Panc1 (cell line): ENCODE measurements at regions not wholly inside any gene's neighbourhood (a gene's known extent, or its start where the extent isn't known, plus 50 kb on each side); places are given as distances from the start of the nearest gene placed in this dataset.

Source experiments
- CTCF ChIP-seq: fragments of 450-650 bp; IDR thresholded peaks from 2 replicates; pipeline ENCODE4 v1.5.1; 2017; ENCODE audit warnings: mild to moderate bottlenecking
- POLR2AphosphoS5 ChIP-seq: IDR thresholded peaks from 2 replicates; pipeline ENCODE4 v1.6.1; 2012; ENCODE audit warnings: mild to moderate bottlenecking, low read depth, low read length, moderate library complexity
- TCF7L2 ChIP-seq: IDR thresholded peaks from 2 replicates; pipeline ENCODE4 v1.6.1; 2011; ENCODE audit warnings: mild to moderate bottlenecking, low read depth, low read length, inconsistent platforms

- TF ChIP-seq TCF7L2 (no peak), CTCF (no peak), POLR2AphosphoS5 (no peak)
These were observed 625.6 kb upstream of the SLC39A10 start for GRCh38 chr2:195031411-195031810.
